Fibroblast of lung (primary cell): ENCODE measurements at regions not wholly inside any gene's neighbourhood (a gene's known extent, or its start where the extent isn't known, plus 50 kb on each side); places are given as distances from the start of the nearest gene placed in this dataset.

ENCODE experiments used
- DNase-seq, 2 donors: peaks; one replicate each; pipeline versions ENCODE4 v3.0.0 to v3.0.0-alpha.2; 2010; ENCODE audit warnings: low read depth in 2 of 2
- H2AFZ ChIP-seq: 2 replicates; pipeline ENCODE4 v1.5.1; 2012; ENCODE audit warnings: low read length, control low read depth, inconsistent platforms
- H3K27ac ChIP-seq: 2 replicates; pipeline ENCODE4 v1.5.1; 2011; ENCODE audit warnings: low read length, control low read depth; ENCODE audit not compliant: insufficient read depth
- H3K27me3 ChIP-seq: 2 replicates; pipeline ENCODE4 v1.5.1; 2011; ENCODE audit warnings: mild to moderate bottlenecking, low read length; ENCODE audit not compliant: control insufficient read depth, insufficient read depth
- H3K36me3 ChIP-seq: 2 replicates; pipeline ENCODE4 v1.5.1; 2011; ENCODE audit warnings: low read length; ENCODE audit not compliant: control insufficient read depth, insufficient read depth
- H3K4me1 ChIP-seq: 2 replicates; pipeline ENCODE4 v1.5.1; 2011; ENCODE audit warnings: low read length; ENCODE audit not compliant: control insufficient read depth, insufficient read depth; ENCODE audit errors: extremely low read depth
- H3K4me2 ChIP-seq: 2 replicates; pipeline ENCODE4 v1.5.1; 2011; ENCODE audit warnings: low read length, control low read depth; ENCODE audit not compliant: insufficient read depth; ENCODE audit errors: extremely low read depth
- H3K4me3 ChIP-seq, 4 experiments: fragments of 200-600 bp in 1 of 4; sonication (generic) in 1 of 4; replicated peaks in 1 of 4; 2 replicates each; pipeline ENCODE4 v1.5.1; 2011 to 2016; ENCODE audit warnings: low read length in 4 of 4, low read depth in 3 of 4, mild to moderate bottlenecking in 3 of 4, control low read depth in 2 of 4, inconsistent platforms in 1 of 4, mixed read lengths in 1 of 4; ENCODE audit not compliant: insufficient read depth in 1 of 4; ENCODE audit errors: control extremely low read depth in 1 of 4
- H3K79me2 ChIP-seq: 2 replicates; pipeline ENCODE4 v1.5.1; 2012; ENCODE audit warnings: mild to moderate bottlenecking, low read length, inconsistent platforms; ENCODE audit not compliant: control insufficient read depth, insufficient read depth
- H3K9ac ChIP-seq: 2 replicates; pipeline ENCODE4 v1.5.1; 2011; ENCODE audit warnings: mild to moderate bottlenecking, low read length, control low read depth; ENCODE audit not compliant: insufficient read depth
- H3K9me3 ChIP-seq: 2 replicates; pipeline ENCODE4 v1.5.1; 2012; ENCODE audit warnings: low read depth, low read length; ENCODE audit not compliant: control insufficient read depth, insufficient read depth
- H4K20me1 ChIP-seq: 2 replicates; pipeline ENCODE4 v1.5.1; 2011; ENCODE audit warnings: low read length; ENCODE audit not compliant: control insufficient read depth, insufficient read depth; ENCODE audit errors: extremely low read depth
- EZH2 ChIP-seq: IDR thresholded peaks from 2 replicates; pipeline ENCODE4 v1.5.1; 2012; ENCODE audit warnings: low read length, control low read depth, mild to moderate bottlenecking; ENCODE audit errors: missing control alignments
- TF ChIP-seq, protein P1 (sequence below), 2 donors: IDR thresholded peaks in 1 of 2; conservative IDR thresholded peaks in 1 of 2; 1 replicate in 1 of 2; 2 replicates in 1 of 2; pipeline ENCODE4 v1.5.1; 2011 to 2012; ENCODE audit warnings: low read length in 2 of 2, control low read depth in 1 of 2, inconsistent platforms in 1 of 2, low read depth in 1 of 2, mild to moderate bottlenecking in 1 of 2

- H2AFZ ChIP-seq = no peak overlapping the region
- H3K27ac ChIP-seq = no peak overlapping the region
- no peaks in the 10 kb centered on the region for H3K79me2 ChIP-seq
- TF ChIP-seq EZH2 = no peak
- TF ChIP-seq, protein P1, sequence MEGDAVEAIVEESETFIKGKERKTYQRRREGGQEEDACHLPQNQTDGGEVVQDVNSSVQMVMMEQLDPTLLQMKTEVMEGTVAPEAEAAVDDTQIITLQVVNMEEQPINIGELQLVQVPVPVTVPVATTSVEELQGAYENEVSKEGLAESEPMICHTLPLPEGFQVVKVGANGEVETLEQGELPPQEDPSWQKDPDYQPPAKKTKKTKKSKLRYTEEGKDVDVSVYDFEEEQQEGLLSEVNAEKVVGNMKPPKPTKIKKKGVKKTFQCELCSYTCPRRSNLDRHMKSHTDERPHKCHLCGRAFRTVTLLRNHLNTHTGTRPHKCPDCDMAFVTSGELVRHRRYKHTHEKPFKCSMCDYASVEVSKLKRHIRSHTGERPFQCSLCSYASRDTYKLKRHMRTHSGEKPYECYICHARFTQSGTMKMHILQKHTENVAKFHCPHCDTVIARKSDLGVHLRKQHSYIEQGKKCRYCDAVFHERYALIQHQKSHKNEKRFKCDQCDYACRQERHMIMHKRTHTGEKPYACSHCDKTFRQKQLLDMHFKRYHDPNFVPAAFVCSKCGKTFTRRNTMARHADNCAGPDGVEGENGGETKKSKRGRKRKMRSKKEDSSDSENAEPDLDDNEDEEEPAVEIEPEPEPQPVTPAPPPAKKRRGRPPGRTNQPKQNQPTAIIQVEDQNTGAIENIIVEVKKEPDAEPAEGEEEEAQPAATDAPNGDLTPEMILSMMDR (conservative IDR thresholded peaks at IDR 0.05 in 1 of 2, IDR thresholded peaks at IDR 0.05 in 1 of 2; ENCODE audit: low read depth in 1 of 2, low read length in 2 of 2) = no peak
- no peaks in the 10 kb centered on the region for H3K27me3 ChIP-seq
- H3K4me1 ChIP-seq = no peaks in the 10 kb centered on the region
- H3K4me3 ChIP-seq = no peak overlapping the region
- no peaks in the 10 kb centered on the region for H3K9me3 ChIP-seq
- no peaks in the 10 kb centered on the region for H3K36me3 ChIP-seq
- H4K20me1 ChIP-seq = no peaks in the 10 kb centered on the region
- H3K4me2 ChIP-seq = no peak overlapping the region
- H3K9ac ChIP-seq = no peak overlapping the region
- DNase-seq = no peak
Observed at GRCh38 chr2:180349809-180350208, 342.7 kb upstream of the CWC22 start.

DNA sequence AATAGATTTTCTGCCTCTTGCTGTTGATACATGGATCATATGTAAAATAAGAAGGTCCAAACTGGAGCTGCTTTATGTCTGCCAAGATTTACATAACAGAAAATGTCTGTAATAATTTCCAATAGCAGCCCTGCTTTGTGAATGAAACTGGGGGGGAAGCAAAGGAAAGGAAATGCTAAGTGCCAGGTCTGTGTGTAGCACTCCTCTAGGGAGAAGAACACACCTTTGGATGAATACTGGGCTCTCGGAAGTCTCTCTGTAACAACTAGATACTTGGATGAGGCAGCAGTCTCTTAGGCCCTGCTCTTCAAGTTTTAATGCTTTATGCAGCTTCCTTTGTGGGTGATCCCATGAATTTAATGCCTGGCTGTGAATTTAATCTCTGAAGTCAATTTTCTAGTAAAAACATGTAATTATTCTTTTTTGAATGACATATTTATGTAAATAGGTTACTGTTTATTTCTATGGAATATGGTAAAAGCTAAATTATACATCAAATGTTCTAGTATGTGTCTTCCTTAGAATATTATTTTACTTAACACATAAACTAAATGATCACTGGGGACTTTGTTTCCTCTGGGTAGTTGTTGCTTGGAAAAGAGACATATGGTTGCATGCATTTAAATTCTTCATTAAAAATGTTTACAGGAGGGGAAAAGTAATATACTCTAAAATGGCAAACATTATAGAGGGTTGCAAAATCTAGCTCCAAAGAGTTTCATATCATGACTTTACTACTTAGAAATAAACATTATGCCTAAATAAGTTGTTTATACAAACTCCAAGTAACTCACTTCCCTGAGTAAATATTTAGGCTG lies 336.6 kb upstream of the CWC22 start:
- no peak for TF ChIP-seq EZH2
- TF ChIP-seq, protein P1 (conservative IDR thresholded peaks at IDR 0.05 in 1 of 2, IDR thresholded peaks at IDR 0.05 in 1 of 2; ENCODE audit: low read depth in 1 of 2, low read length in 2 of 2) = no peak
- Histone ChIP-seq H4K20me1 (no peaks in the 10 kb centered on the region), H3K9ac (no peak overlapping the region), H3K9me3 (no peaks in the 10 kb centered on the region), H2AFZ (no peak overlapping the region), H3K4me3 (no peak overlapping the region), H3K27me3 (no peaks in the 10 kb centered on the region), H3K79me2 (no peaks in the 10 kb centered on the region), H3K36me3 (no peaks in the 10 kb centered on the region), H3K4me1 (no peaks in the 10 kb centered on the region), H3K4me2 (no peak overlapping the region), H3K27ac (no peak overlapping the region)
- peak in 1 of 2 donors; percentile 14 for DNase-seq

DNA sequence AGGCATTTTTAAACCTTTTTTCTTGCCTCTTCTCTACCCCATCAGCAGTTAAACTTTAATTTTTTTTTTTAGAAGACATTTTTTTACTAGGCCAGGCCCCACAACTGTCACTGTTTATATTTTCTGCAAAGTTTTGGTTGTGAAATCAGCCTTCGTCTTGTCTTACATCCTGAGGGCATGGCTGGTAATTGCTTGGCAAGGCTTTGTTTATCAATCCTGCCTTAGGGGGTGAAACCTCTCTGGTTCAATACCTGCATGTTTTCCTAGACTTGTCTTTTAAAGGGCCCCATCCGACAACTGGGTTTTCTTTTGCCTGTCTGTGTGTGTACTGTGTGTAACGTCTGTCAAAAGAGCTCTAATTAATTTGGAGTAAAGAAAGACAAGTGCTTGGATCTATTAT lies 330.0 kb upstream of the CWC22 start:
- Histone ChIP-seq H3K4me2 (no peak overlapping the region), H3K9me3 (no peaks in the 10 kb centered on the region), H3K4me1 (no peaks in the 10 kb centered on the region), H4K20me1 (no peaks in the 10 kb centered on the region), H3K4me3 (no peak overlapping the region), H3K27ac (no peak overlapping the region), H3K79me2 (no peaks in the 10 kb centered on the region), H3K36me3 (no peaks in the 10 kb centered on the region), H3K27me3 (no peaks in the 10 kb centered on the region), H2AFZ (no peak overlapping the region), H3K9ac (no peak overlapping the region)
- TF ChIP-seq EZH2 = no peak
- TF ChIP-seq, protein P1 (conservative IDR thresholded peaks at IDR 0.05 in 1 of 2, IDR thresholded peaks at IDR 0.05 in 1 of 2; ENCODE audit: low read depth in 1 of 2, low read length in 2 of 2) = no peak
- DNase-seq = no peak
